PC-9 (cell line): ENCODE measurements at regions not wholly inside any gene's neighbourhood (a gene's known extent, or its start where the extent isn't known, plus 50 kb on each side); places are given as distances from the start of the nearest gene placed in this dataset.

Source experiments
- BruUV-seq: library from RNA; stranded (reverse); fragments of 400-500 nt; replicated peaks from 2 replicates; lab custom pipeline; 2021; lab: Mats Ljungman, UMichigan
- CTCF ChIA-PET: fragments of 300-600 bp; sonication (Branson Sonifier 250); formaldehyde crosslinking; loops from one replicate; lab custom pipeline; 2022; ENCODE audit warnings: antibody characterized with exemption; lab: Charles Lee
- POLR2A ChIA-PET: fragments of 300-600 bp; sonication (Branson Sonifier 250); formaldehyde crosslinking; loops from one replicate; lab custom pipeline; 2022; ENCODE audit warnings: antibody characterized with exemption; ENCODE audit not compliant: unreplicated experiment; lab: Charles Lee
- DNase-seq, 2 experiments: peaks; one replicate each; pipeline versions ENCODE4 v3.0.0 to v3.0.0-alpha.2; 2015 to 2022; ENCODE audit warnings: mixed read lengths in 1 of 2
- H2AFZ ChIP-seq: fragments of 200-600 bp; sonication (generic); 2 replicates; pipeline ENCODE4 v1.8.1; 2017; ENCODE audit warnings: antibody characterized with exemption
- H3F3A ChIP-seq: fragments of 200-600 bp; sonication (generic); 2 replicates; pipeline ENCODE4 v1.8.1; 2017; ENCODE audit warnings: antibody characterized with exemption, mild to moderate bottlenecking, low read depth; ENCODE audit not compliant: insufficient read depth
- H3K27ac ChIP-seq: fragments of 200-600 bp; sonication (generic); 2 replicates; pipeline ENCODE4 v1.6.1; 2016; ENCODE audit warnings: mixed run types
- H3K27me3 ChIP-seq: fragments of 200-600 bp; sonication (generic); 2 replicates; pipeline ENCODE4 v1.6.1; 2016; ENCODE audit warnings: low read depth, mixed run types; ENCODE audit not compliant: insufficient read depth
- H3K36me3 ChIP-seq: fragments of 200-600 bp; sonication (generic); 2 replicates; pipeline ENCODE4 v1.6.1; 2016; ENCODE audit warnings: low read depth, mixed run types
- H3K4me1 ChIP-seq: fragments of 200-600 bp; sonication (generic); replicated peaks from 2 replicates; pipeline ENCODE4 v1.6.1; 2016; ENCODE audit warnings: mixed run types; ENCODE audit not compliant: insufficient read depth
- H3K4me2 ChIP-seq: fragments of 200-600 bp; sonication (generic); 2 replicates; pipeline ENCODE4 v1.6.1; 2017; ENCODE audit warnings: mixed run types
- H3K4me3 ChIP-seq: fragments of 200-600 bp; sonication (generic); 2 replicates; pipeline ENCODE4 v1.6.1; 2016; ENCODE audit warnings: mixed run types
- H3K79me2 ChIP-seq: fragments of 200-600 bp; sonication (generic); 2 replicates; pipeline ENCODE4 v1.6.1; 2017; ENCODE audit warnings: low read depth, mixed run types
- H3K9me2 ChIP-seq: fragments of 200-600 bp; sonication (generic); 2 replicates; pipeline ENCODE4 v1.8.1; 2017; ENCODE audit warnings: mild to moderate bottlenecking; ENCODE audit not compliant: insufficient read depth
- H3K9me3 ChIP-seq: fragments of 200-600 bp; sonication (generic); 2 replicates; pipeline ENCODE4 v1.8.1; 2016; ENCODE audit warnings: low read depth; ENCODE audit not compliant: insufficient read depth
- H4K20me1 ChIP-seq: fragments of 200-600 bp; sonication (generic); 2 replicates; pipeline ENCODE4 v1.8.1; 2017; ENCODE audit not compliant: insufficient read depth
- CTCF ChIP-seq: fragments of 200-600 bp; sonication (generic); conservative IDR thresholded peaks from 2 replicates; pipeline ENCODE4 v1.6.1; 2017; ENCODE audit warnings: mixed run types, antibody characterized with exemption, mild to moderate bottlenecking, moderate library complexity
- EZH2 ChIP-seq: fragments of 200-600 bp; sonication (generic); IDR thresholded peaks from 2 replicates; pipeline ENCODE4 v1.8.0; 2017; ENCODE audit warnings: antibody characterized with exemption, low read depth
- intact Hi-C: fragments of 100-400 bp; cut with micrococcal nuclease; formaldehyde crosslinking; loops from one replicate; pipeline ENCODE4 v1.10.0; 2022; ENCODE audit not compliant: unreplicated experiment

- intact Hi-C loops: no loop called here
- H3K9me2 ChIP-seq: no peaks in the 10 kb centered on the region
- no peak overlapping the region for H3K27ac ChIP-seq
- ChIA-PET CTCF (no interaction called here), POLR2A (no interaction called here)
- no peaks in the 10 kb centered on the region for H3K79me2 ChIP-seq
- H3K4me3 ChIP-seq: no peak overlapping the region
- BruUV-seq: no TSS peak
- TF ChIP-seq CTCF (no peak), EZH2 (no peak)
- peaks cover 40% of the 10 kb centered on the region for H3K27me3 ChIP-seq
- no peak overlapping the region for H3K4me2 ChIP-seq
- H3K4me1 ChIP-seq: no peaks in the 10 kb centered on the region
- DNase-seq: no peak
- no peaks in the 10 kb centered on the region for H3K36me3 ChIP-seq
- H3K9me3 ChIP-seq: no peaks in the 10 kb centered on the region
- no peak overlapping the region for H2AFZ ChIP-seq
- H3F3A ChIP-seq: no peaks in the 10 kb centered on the region
- no peaks in the 10 kb centered on the region for H4K20me1 ChIP-seq
These were observed 437.4 kb upstream of the POU3F3 start for GRCh38 chr2:104416339-104417000.

- Histone ChIP-seq H2AFZ (no peak overlapping the region), H3K9me3 (no peaks in the 10 kb centered on the region), H3K79me2 (no peaks in the 10 kb centered on the region), H3K9me2 (no peaks in the 10 kb centered on the region), H3K27me3 (peaks cover 24% of the 10 kb centered on the region), H3K4me1 (no peaks in the 10 kb centered on the region), H3K4me3 (no peak overlapping the region), H3K36me3 (no peaks in the 10 kb centered on the region), H3K27ac (no peak overlapping the region), H3K4me2 (no peak overlapping the region), H3F3A (no peaks in the 10 kb centered on the region), H4K20me1 (no peaks in the 10 kb centered on the region)
- ChIA-PET CTCF (no interaction called here), POLR2A (no interaction called here)
- no TSS peak for BruUV-seq
- no peak for DNase-seq
- TF ChIP-seq CTCF: no peak
- TF ChIP-seq EZH2: no peak
- intact Hi-C loops: no loop called here
These were observed 433.5 kb upstream of the POU3F3 start for GRCh38 chr2:104420420-104420819.

GRCh38 chr2:104420953-104421352 lies 433.0 kb upstream of the POU3F3 start:
- Histone ChIP-seq H2AFZ (no peak overlapping the region), H3F3A (no peaks in the 10 kb centered on the region), H3K27ac (no peak overlapping the region), H3K4me3 (no peak overlapping the region), H3K36me3 (no peaks in the 10 kb centered on the region), H3K4me1 (no peaks in the 10 kb centered on the region), H3K9me2 (no peaks in the 10 kb centered on the region), H3K27me3 (peaks cover 18% of the 10 kb centered on the region; the same call in 1 of the 2 replicates), H3K4me2 (no peak overlapping the region), H3K79me2 (no peaks in the 10 kb centered on the region), H4K20me1 (no peaks in the 10 kb centered on the region), H3K9me3 (no peaks in the 10 kb centered on the region)
- DNase-seq: no peak
- TF ChIP-seq EZH2 (no peak), CTCF (no peak)
- ChIA-PET POLR2A (no interaction called here), CTCF (no interaction called here)
- BruUV-seq: no TSS peak
- intact Hi-C loops: no loop called here
